Liver (tissue), 8 donors: ENCODE measurements at regions not wholly inside any gene's neighbourhood (a gene's known extent, or its start where the extent isn't known, plus 50 kb on each side); places are given as distances from the start of the nearest gene placed in this dataset.

ENCODE experiments used
- DNase-seq: peaks from one replicate; pipeline ENCODE4 v3.0.0-alpha.2; 2017; ENCODE audit warnings: low spot score
- H3K27ac ChIP-seq, 2 donors: one replicate each; pipeline ENCODE4 v1.7.0; 2013; ENCODE audit warnings: inconsistent platforms in 2 of 2, low read length in 2 of 2, control low read depth in 1 of 2, low read depth in 1 of 2, mild to moderate bottlenecking in 1 of 2
- H3K27me3 ChIP-seq, 4 donors: one replicate each; pipeline versions ENCODE4 v1.6.1 to v1.7.0; 2013; ENCODE audit warnings: low read length in 3 of 4, inconsistent platforms in 1 of 4, mild to moderate bottlenecking in 1 of 4, moderate library complexity in 1 of 4; ENCODE audit not compliant: control insufficient read depth in 4 of 4, insufficient read depth in 4 of 4
- H3K36me3 ChIP-seq, 4 donors: one replicate each; pipeline versions ENCODE4 v1.6.1 to v1.7.0; 2013; ENCODE audit warnings: low read length in 3 of 4, mild to moderate bottlenecking in 3 of 4, low read depth in 1 of 4, moderate library complexity in 1 of 4; ENCODE audit not compliant: control insufficient read depth in 4 of 4, insufficient read depth in 3 of 4
- H3K4me1 ChIP-seq, 4 donors: one replicate each; pipeline versions ENCODE4 v1.6.1 to v1.7.0; 2013; ENCODE audit warnings: low read length in 3 of 4, mild to moderate bottlenecking in 3 of 4, moderate library complexity in 1 of 4; ENCODE audit not compliant: control insufficient read depth in 4 of 4, insufficient read depth in 4 of 4
- H3K4me3 ChIP-seq, 3 donors: one replicate each; pipeline versions ENCODE4 v1.6.1 to v1.7.0; 2013; ENCODE audit warnings: low read length in 3 of 3, control low read depth in 1 of 3, low read depth in 1 of 3, mild to moderate bottlenecking in 1 of 3
- H3K9ac ChIP-seq, 2 donors: one replicate each; pipeline ENCODE4 v1.7.0; 2013; ENCODE audit warnings: low read length in 2 of 2, mild to moderate bottlenecking in 2 of 2, moderate library complexity in 2 of 2, control low read depth in 1 of 2, low read depth in 1 of 2
- H3K9me3 ChIP-seq, 4 donors: one replicate each; pipeline versions ENCODE4 v1.6.1 to v1.7.0; 2013; ENCODE audit warnings: low read length in 3 of 4; ENCODE audit not compliant: control insufficient read depth in 4 of 4
- ATF3 ChIP-seq: IDR thresholded peaks from 2 replicates; pipeline ENCODE4 v1.6.1; 2016; ENCODE audit warnings: antibody characterized with exemption
- CTCF ChIP-seq: fragments of 150-350 bp; IDR thresholded peaks from 2 replicates; pipeline ENCODE4 v1.5.1; 2017; ENCODE audit warnings: improper control_type of control experiment, low read depth, low read length; ENCODE audit not compliant: missing input control
- EGR1 ChIP-seq, 2 donors: IDR thresholded peaks; 2 replicates each; pipeline ENCODE4 v1.6.1; 2016 to 2018; ENCODE audit warnings: antibody characterized with exemption in 2 of 2, low read depth in 2 of 2
- FOXA1 ChIP-seq: IDR thresholded peaks from 2 replicates; pipeline ENCODE4 v1.6.1; 2016; ENCODE audit warnings: antibody characterized with exemption
- FOXA2 ChIP-seq: IDR thresholded peaks from 2 replicates; pipeline ENCODE4 v1.6.1; 2016; ENCODE audit warnings: antibody characterized with exemption
- GABPA ChIP-seq, 2 donors: IDR thresholded peaks in 1 of 2; conservative IDR thresholded peaks in 1 of 2; 2 replicates each; pipeline ENCODE4 v1.6.1; 2016; ENCODE audit warnings: antibody characterized with exemption in 2 of 2, mild to moderate bottlenecking in 1 of 2, moderate library complexity in 1 of 2
- HNF4A ChIP-seq, 2 donors: conservative IDR thresholded peaks; 2 replicates each; pipeline ENCODE4 v1.6.1; 2016; ENCODE audit warnings: antibody characterized with exemption in 2 of 2, mild to moderate bottlenecking in 2 of 2
- HNF4G ChIP-seq: IDR thresholded peaks from 2 replicates; pipeline ENCODE4 v1.6.1; 2016; ENCODE audit warnings: antibody characterized with exemption
- JUND ChIP-seq, 2 donors: IDR thresholded peaks; 2 replicates each; pipeline ENCODE4 v1.6.1; 2016; ENCODE audit warnings: antibody characterized with exemption in 2 of 2
- NR2F2 ChIP-seq: IDR thresholded peaks from 2 replicates; pipeline ENCODE4 v1.6.1; 2016; ENCODE audit warnings: antibody characterized with exemption
- RAD21 ChIP-seq, 2 donors: IDR thresholded peaks; 2 replicates each; pipeline ENCODE4 v1.6.1; 2016; ENCODE audit warnings: antibody characterized with exemption in 2 of 2, mild to moderate bottlenecking in 2 of 2
- REST ChIP-seq: IDR thresholded peaks from 2 replicates; pipeline ENCODE4 v1.6.1; 2016; ENCODE audit warnings: antibody characterized with exemption, mild to moderate bottlenecking
- RXRA ChIP-seq, 2 donors: IDR thresholded peaks; 2 replicates each; pipeline ENCODE4 v1.6.1; 2017 to 2018; ENCODE audit warnings: antibody characterized with exemption in 2 of 2, mild to moderate bottlenecking in 1 of 2
- SP1 ChIP-seq: IDR thresholded peaks from 2 replicates; pipeline ENCODE4 v1.6.1; 2018; ENCODE audit warnings: antibody characterized with exemption, mild to moderate bottlenecking
- TAF1 ChIP-seq: conservative IDR thresholded peaks from 2 replicates; pipeline ENCODE4 v1.6.1; 2016; ENCODE audit warnings: antibody characterized with exemption, mild to moderate bottlenecking
- YY1 ChIP-seq: IDR thresholded peaks from 2 replicates; pipeline ENCODE4 v1.6.1; 2016; ENCODE audit warnings: antibody characterized with exemption, mild to moderate bottlenecking
- WGBS: extraction: QIAGEN DNeasy Blood & Tissue Kit; methylation state at CpG from one replicate; pipeline ENCODE4 v1.1.7; 2013; 5-methylcytosine and 5-hydroxymethylcytosine counted together
- TF ChIP-seq, protein P1 (sequence below): IDR thresholded peaks from 2 replicates; pipeline ENCODE4 v1.6.1; 2016; ENCODE audit warnings: antibody characterized with exemption
- donor health status: healthy.
- donor health status: healthy.
- donor health status: healthy.
- donor health status: healthy.
- donor health status: healthy.

- no peak overlapping the region for H3K4me3 ChIP-seq
- no peak overlapping the region for H3K9ac ChIP-seq
- H3K9me3 ChIP-seq = no peaks in the 10 kb centered on the region
- H3K36me3 ChIP-seq = no peaks in the 10 kb centered on the region
- no peaks in the 10 kb centered on the region for H3K27me3 ChIP-seq
- H3K4me1 ChIP-seq = peaks cover 8 to 16% (median 16%) of the 10 kb centered on the region in 4 donors
- 46% methylated on average over 9 of the region's 9 CpGs for WGBS
- peak overlapping the region; percentile 56 to 87 for H3K27ac ChIP-seq
- no peak for DNase-seq
- TF ChIP-seq RXRA (IDR thresholded peaks at IDR 0.05) (peak; percentile 21 to 46), FOXA2 (no peak), CTCF (peak; percentile 62), REST (no peak), ATF3 (no peak), YY1 (no peak), SP1 (no peak), HNF4A (conservative IDR thresholded peaks at IDR 0.05) (peak; percentile 7 to 55), RAD21 (IDR thresholded peaks at IDR 0.05) (peak; percentile 77 to 82)
Observed at GRCh38 chr6:43838276-43839036, 68.4 kb downstream of the VEGFA start.

DNA sequence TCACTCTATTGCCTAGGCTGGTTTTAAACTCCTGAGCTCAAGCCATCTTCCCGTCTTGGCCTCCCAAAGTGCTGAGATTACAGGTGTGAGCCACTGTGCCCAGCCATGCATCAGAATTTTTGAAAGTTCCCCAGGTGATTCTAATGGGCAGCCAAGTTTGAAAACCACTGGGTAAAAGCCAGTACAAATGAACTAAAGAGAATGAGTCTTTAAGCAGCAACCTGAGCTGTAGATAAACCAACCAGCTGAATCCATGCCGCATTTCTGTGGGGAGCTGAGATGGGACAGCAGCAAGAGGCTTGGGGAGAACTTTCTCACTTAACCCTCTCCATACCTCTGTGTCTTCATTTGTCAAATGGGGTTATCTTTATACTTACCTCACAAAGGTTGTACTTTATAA lies 67.5 kb downstream of the VEGFA start:
- Histone ChIP-seq H3K27me3 (no peaks in the 10 kb centered on the region), H3K36me3 (no peaks in the 10 kb centered on the region), H3K4me1 (peaks cover 8 to 16% (median 16%) of the 10 kb centered on the region in 4 donors), H3K4me3 (no peak overlapping the region), H3K9me3 (no peaks in the 10 kb centered on the region), H3K9ac (no peak overlapping the region), H3K27ac (no peak overlapping the region)
- WGBS = 44% methylated on average over 2 of the region's 2 CpGs
- DNase-seq = no peak
- no peak for TF ChIP-seq TAF1
- no peak for TF ChIP-seq HNF4A (conservative IDR thresholded peaks at IDR 0.05)
- no peak for TF ChIP-seq JUND (IDR thresholded peaks at IDR 0.05)
- TF ChIP-seq, protein P1, sequence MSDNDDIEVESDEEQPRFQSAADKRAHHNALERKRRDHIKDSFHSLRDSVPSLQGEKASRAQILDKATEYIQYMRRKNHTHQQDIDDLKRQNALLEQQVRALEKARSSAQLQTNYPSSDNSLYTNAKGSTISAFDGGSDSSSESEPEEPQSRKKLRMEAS = no peak
- TF ChIP-seq YY1 = no peak
- no peak for TF ChIP-seq CTCF
- TF ChIP-seq REST = no peak
- no peak for TF ChIP-seq GABPA (IDR thresholded peaks at IDR 0.05 in 1 of 2, conservative IDR thresholded peaks at IDR 0.05 in 1 of 2)
- TF ChIP-seq HNF4G = no peak
- TF ChIP-seq NR2F2 = no peak
- TF ChIP-seq RXRA (IDR thresholded peaks at IDR 0.05) = no peak
- no peak for TF ChIP-seq EGR1 (IDR thresholded peaks at IDR 0.05; ENCODE audit: low read depth in 2 of 2)
- no peak for TF ChIP-seq FOXA2
- TF ChIP-seq FOXA1 = no peak
- TF ChIP-seq RAD21 (IDR thresholded peaks at IDR 0.05) = no peak
- no peak for TF ChIP-seq ATF3
